GM21515 (cell line): ENCODE measurements at regions not wholly inside any gene's neighbourhood (a gene's known extent, or its start where the extent isn't known, plus 50 kb on each side); places are given as distances from the start of the nearest gene placed in this dataset.

Experiments used
- ATAC-seq: cut with Tn5 transposase; IDR thresholded peaks from one replicate; pipeline ENCODE4 v1.9.1; 2021; ENCODE audit not compliant: unreplicated experiment

GRCh38 chr20:40545478-40545877 is 143.6 kb downstream of the MAFB start:
- no peak for ATAC-seq

- ATAC-seq = no peak
These were observed 147.0 kb downstream of the MAFB start for GRCh38 chr20:40542065-40542464.

GRCh38 chr20:40540166-40540565 is 148.9 kb downstream of the MAFB start:
- no peak for ATAC-seq

GRCh38 chr20:40538131-40538530 is 150.9 kb downstream of the MAFB start:
- ATAC-seq = no peak

GRCh38 chr20:40536808-40537207 is 152.2 kb downstream of the MAFB start:
- no peak for ATAC-seq

- no peak for ATAC-seq
These were observed 153.2 kb downstream of the MAFB start for GRCh38 chr20:40535816-40536215.

- no peak for ATAC-seq
These were observed 156.9 kb downstream of the MAFB start for GRCh38 chr20:40532103-40532502.

GRCh38 chr20:40525351-40525750 is 163.7 kb downstream of the MAFB start:
- ATAC-seq = no peak

GRCh38 chr20:40524071-40524470 is 165.0 kb downstream of the MAFB start:
- ATAC-seq = no peak

GRCh38 chr20:40522405-40522804 is 166.6 kb downstream of the MAFB start:
- ATAC-seq = no peak

- ATAC-seq = no peak
These were observed 167.1 kb downstream of the MAFB start for GRCh38 chr20:40521962-40522361.

GRCh38 chr20:40519918-40520317 is 169.1 kb downstream of the MAFB start:
- no peak for ATAC-seq

- no peak for ATAC-seq
These were observed 176.0 kb downstream of the MAFB start for GRCh38 chr20:40512994-40513393.

- no peak for ATAC-seq
These were observed 176.4 kb downstream of the MAFB start for GRCh38 chr20:40512591-40512990.

GRCh38 chr20:40511478-40511877 is 177.6 kb downstream of the MAFB start:
- no peak for ATAC-seq

- ATAC-seq = no peak
These were observed 178.4 kb downstream of the MAFB start for GRCh38 chr20:40510622-40511021.

- ATAC-seq = no peak
These were observed 180.2 kb downstream of the MAFB start for GRCh38 chr20:40508821-40509220.

GRCh38 chr20:40506537-40506939 is 182.5 kb downstream of the MAFB start:
- no peak for ATAC-seq

GRCh38 chr20:40503119-40503518 is 185.9 kb downstream of the MAFB start:
- ATAC-seq = no peak

GRCh38 chr20:40502576-40502975 is 186.5 kb downstream of the MAFB start:
- no peak for ATAC-seq

GRCh38 chr20:40499391-40499790 is 189.6 kb downstream of the MAFB start:
- no peak for ATAC-seq

GRCh38 chr20:40497899-40498691 is 190.9 kb downstream of the MAFB start:
- no peak for ATAC-seq

- ATAC-seq = no peak
These were observed 193.1 kb downstream of the MAFB start for GRCh38 chr20:40495956-40496355.
